PC-9 (cell line): ENCODE measurements at regions not wholly inside any gene's neighbourhood (a gene's known extent, or its start where the extent isn't known, plus 50 kb on each side); places are given as distances from the start of the nearest gene placed in this dataset.

Source experiments
- BruUV-seq: library from RNA; stranded (reverse); fragments of 400-500 nt; replicated peaks from 2 replicates; lab custom pipeline; 2021; lab: Mats Ljungman, UMichigan
- CTCF ChIA-PET: fragments of 300-600 bp; sonication (Branson Sonifier 250); formaldehyde crosslinking; loops from one replicate; lab custom pipeline; 2022; ENCODE audit warnings: antibody characterized with exemption; lab: Charles Lee
- POLR2A ChIA-PET: fragments of 300-600 bp; sonication (Branson Sonifier 250); formaldehyde crosslinking; loops from one replicate; lab custom pipeline; 2022; ENCODE audit warnings: antibody characterized with exemption; ENCODE audit not compliant: unreplicated experiment; lab: Charles Lee
- DNase-seq, 2 experiments: peaks; one replicate each; pipeline versions ENCODE4 v3.0.0 to v3.0.0-alpha.2; 2015 to 2022; ENCODE audit warnings: mixed read lengths in 1 of 2
- H2AFZ ChIP-seq: fragments of 200-600 bp; sonication (generic); 2 replicates; pipeline ENCODE4 v1.8.1; 2017; ENCODE audit warnings: antibody characterized with exemption
- H3F3A ChIP-seq: fragments of 200-600 bp; sonication (generic); 2 replicates; pipeline ENCODE4 v1.8.1; 2017; ENCODE audit warnings: antibody characterized with exemption, mild to moderate bottlenecking, low read depth; ENCODE audit not compliant: insufficient read depth
- H3K27ac ChIP-seq: fragments of 200-600 bp; sonication (generic); 2 replicates; pipeline ENCODE4 v1.6.1; 2016; ENCODE audit warnings: mixed run types
- H3K27me3 ChIP-seq: fragments of 200-600 bp; sonication (generic); 2 replicates; pipeline ENCODE4 v1.6.1; 2016; ENCODE audit warnings: low read depth, mixed run types; ENCODE audit not compliant: insufficient read depth
- H3K36me3 ChIP-seq: fragments of 200-600 bp; sonication (generic); 2 replicates; pipeline ENCODE4 v1.6.1; 2016; ENCODE audit warnings: low read depth, mixed run types
- H3K4me1 ChIP-seq: fragments of 200-600 bp; sonication (generic); replicated peaks from 2 replicates; pipeline ENCODE4 v1.6.1; 2016; ENCODE audit warnings: mixed run types; ENCODE audit not compliant: insufficient read depth
- H3K4me2 ChIP-seq: fragments of 200-600 bp; sonication (generic); 2 replicates; pipeline ENCODE4 v1.6.1; 2017; ENCODE audit warnings: mixed run types
- H3K4me3 ChIP-seq: fragments of 200-600 bp; sonication (generic); 2 replicates; pipeline ENCODE4 v1.6.1; 2016; ENCODE audit warnings: mixed run types
- H3K79me2 ChIP-seq: fragments of 200-600 bp; sonication (generic); 2 replicates; pipeline ENCODE4 v1.6.1; 2017; ENCODE audit warnings: low read depth, mixed run types
- H3K9me2 ChIP-seq: fragments of 200-600 bp; sonication (generic); 2 replicates; pipeline ENCODE4 v1.8.1; 2017; ENCODE audit warnings: mild to moderate bottlenecking; ENCODE audit not compliant: insufficient read depth
- H3K9me3 ChIP-seq: fragments of 200-600 bp; sonication (generic); 2 replicates; pipeline ENCODE4 v1.8.1; 2016; ENCODE audit warnings: low read depth; ENCODE audit not compliant: insufficient read depth
- H4K20me1 ChIP-seq: fragments of 200-600 bp; sonication (generic); 2 replicates; pipeline ENCODE4 v1.8.1; 2017; ENCODE audit not compliant: insufficient read depth
- EZH2 ChIP-seq: fragments of 200-600 bp; sonication (generic); IDR thresholded peaks from 2 replicates; pipeline ENCODE4 v1.8.0; 2017; ENCODE audit warnings: antibody characterized with exemption, low read depth
- intact Hi-C: fragments of 100-400 bp; cut with micrococcal nuclease; formaldehyde crosslinking; loops from one replicate; pipeline ENCODE4 v1.10.0; 2022; ENCODE audit not compliant: unreplicated experiment
- TF ChIP-seq, protein P1 (sequence below): fragments of 200-600 bp; sonication (generic); conservative IDR thresholded peaks from 2 replicates; pipeline ENCODE4 v1.6.1; 2017; ENCODE audit warnings: mixed run types, antibody characterized with exemption, mild to moderate bottlenecking, moderate library complexity

DNA sequence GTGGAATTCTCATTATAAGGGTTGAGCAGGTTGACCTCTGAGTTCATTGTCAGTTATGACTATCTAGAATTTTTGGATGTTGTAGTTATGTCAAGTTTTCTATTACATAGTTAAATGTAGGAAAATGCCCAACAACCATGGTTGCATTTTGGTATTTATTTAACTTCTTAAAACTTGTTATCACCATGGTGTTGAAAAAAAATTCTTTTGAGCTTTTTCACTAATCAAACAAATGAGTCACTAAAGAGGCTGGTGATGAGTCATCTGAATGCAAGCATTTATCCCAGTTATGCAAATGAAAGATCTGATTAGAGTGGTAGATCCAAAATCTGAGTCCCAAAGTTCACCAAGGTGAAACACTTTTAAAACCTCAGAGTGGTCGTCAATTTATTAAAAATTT is 624.7 kb upstream of the IGFBP3 start:
- no TSS peak for BruUV-seq
- peaks cover 30% of the 10 kb centered on the region for H3K4me1 ChIP-seq
- no peaks in the 10 kb centered on the region for H3K79me2 ChIP-seq
- no peaks in the 10 kb centered on the region for H3K36me3 ChIP-seq
- no peaks in the 10 kb centered on the region for H4K20me1 ChIP-seq
- H3F3A ChIP-seq = peaks cover 20% of the 10 kb centered on the region
- no peak for TF ChIP-seq EZH2
- TF ChIP-seq, protein P1, sequence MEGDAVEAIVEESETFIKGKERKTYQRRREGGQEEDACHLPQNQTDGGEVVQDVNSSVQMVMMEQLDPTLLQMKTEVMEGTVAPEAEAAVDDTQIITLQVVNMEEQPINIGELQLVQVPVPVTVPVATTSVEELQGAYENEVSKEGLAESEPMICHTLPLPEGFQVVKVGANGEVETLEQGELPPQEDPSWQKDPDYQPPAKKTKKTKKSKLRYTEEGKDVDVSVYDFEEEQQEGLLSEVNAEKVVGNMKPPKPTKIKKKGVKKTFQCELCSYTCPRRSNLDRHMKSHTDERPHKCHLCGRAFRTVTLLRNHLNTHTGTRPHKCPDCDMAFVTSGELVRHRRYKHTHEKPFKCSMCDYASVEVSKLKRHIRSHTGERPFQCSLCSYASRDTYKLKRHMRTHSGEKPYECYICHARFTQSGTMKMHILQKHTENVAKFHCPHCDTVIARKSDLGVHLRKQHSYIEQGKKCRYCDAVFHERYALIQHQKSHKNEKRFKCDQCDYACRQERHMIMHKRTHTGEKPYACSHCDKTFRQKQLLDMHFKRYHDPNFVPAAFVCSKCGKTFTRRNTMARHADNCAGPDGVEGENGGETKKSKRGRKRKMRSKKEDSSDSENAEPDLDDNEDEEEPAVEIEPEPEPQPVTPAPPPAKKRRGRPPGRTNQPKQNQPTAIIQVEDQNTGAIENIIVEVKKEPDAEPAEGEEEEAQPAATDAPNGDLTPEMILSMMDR = no peak
- no peak overlapping the region for H2AFZ ChIP-seq
- H3K4me2 ChIP-seq = peak overlapping the region; percentile 35
- peak overlapping the region; percentile 67 for H3K27ac ChIP-seq
- intact Hi-C loops = loop anchor here (1.0 to 10.0 kb wide), 7 partner anchors 60 to 623 kb away; no protein-coding TSS in a partner anchor
- 0 out of 2 replicates have a peak overlapping the region, but pooled peaks have one; percentile 1 for H3K4me3 ChIP-seq
- DNase-seq = peak in 1 of 2 experiments; percentile 96
- peaks cover 27% of the 10 kb centered on the region for H3K9me3 ChIP-seq
- POLR2A ChIA-PET = interaction anchor here (0.6 kb wide), 2 partner anchors 20 to 340 kb away, joined by 5 to 8 read pairs; no protein-coding TSS in a partner anchor
- H3K27me3 ChIP-seq = no peaks in the 10 kb centered on the region
- CTCF ChIA-PET = no interaction called here
- H3K9me2 ChIP-seq = no peaks in the 10 kb centered on the region

DNA sequence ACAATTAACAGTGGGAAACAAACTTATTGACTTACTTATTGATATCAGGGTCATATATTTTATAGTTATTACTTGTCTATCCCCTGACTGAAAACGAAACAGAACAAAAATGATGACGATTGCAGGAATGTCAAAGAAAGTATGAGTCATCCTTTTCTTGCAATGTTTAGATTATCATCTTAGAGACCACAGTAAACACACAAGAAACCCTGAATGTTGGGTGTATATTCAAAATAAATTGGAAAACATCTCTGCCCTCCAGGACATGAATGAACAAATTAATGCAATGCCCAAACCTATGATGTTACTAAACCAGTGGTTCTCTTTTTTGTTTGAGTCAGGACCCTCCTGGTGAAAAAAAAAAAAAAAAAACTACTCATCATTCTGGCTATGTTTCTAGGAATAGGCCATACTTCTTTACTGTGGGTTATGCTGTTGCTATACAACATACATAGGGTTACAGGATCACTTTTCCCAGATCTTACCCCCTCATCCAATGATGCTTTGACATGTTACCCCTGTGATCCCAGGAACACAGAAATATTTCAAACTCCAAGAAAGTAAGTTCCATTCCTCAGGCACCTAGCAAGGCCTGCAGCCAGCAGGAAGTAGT is 623.4 kb upstream of the IGFBP3 start:
- CTCF ChIA-PET = no interaction called here
- no TSS peak for BruUV-seq
- no peak for TF ChIP-seq EZH2
- TF ChIP-seq, protein P1 = no peak
- DNase-seq = peak; percentile 34 to 84
- no peaks in the 10 kb centered on the region for H3K9me2 ChIP-seq
- no peaks in the 10 kb centered on the region for H4K20me1 ChIP-seq
- no peaks in the 10 kb centered on the region for H3K36me3 ChIP-seq
- intact Hi-C loops = loop anchor here (1.0 to 10.0 kb wide), 12 partner anchors 14 to 622 kb away; no protein-coding TSS in a partner anchor
- peaks cover 22% of the 10 kb centered on the region for H3K9me3 ChIP-seq
- H3K4me3 ChIP-seq = no peak overlapping the region
- H3K27ac ChIP-seq = peak overlapping the region; percentile 67
- H3F3A ChIP-seq = peaks cover 20% of the 10 kb centered on the region
- peak overlapping the region; percentile 49 for H3K4me2 ChIP-seq
- H3K4me1 ChIP-seq = peaks cover 30% of the 10 kb centered on the region
- POLR2A ChIA-PET = no interaction called here
- H2AFZ ChIP-seq = no peak overlapping the region
- no peaks in the 10 kb centered on the region for H3K79me2 ChIP-seq
- H3K27me3 ChIP-seq = no peaks in the 10 kb centered on the region

DNA sequence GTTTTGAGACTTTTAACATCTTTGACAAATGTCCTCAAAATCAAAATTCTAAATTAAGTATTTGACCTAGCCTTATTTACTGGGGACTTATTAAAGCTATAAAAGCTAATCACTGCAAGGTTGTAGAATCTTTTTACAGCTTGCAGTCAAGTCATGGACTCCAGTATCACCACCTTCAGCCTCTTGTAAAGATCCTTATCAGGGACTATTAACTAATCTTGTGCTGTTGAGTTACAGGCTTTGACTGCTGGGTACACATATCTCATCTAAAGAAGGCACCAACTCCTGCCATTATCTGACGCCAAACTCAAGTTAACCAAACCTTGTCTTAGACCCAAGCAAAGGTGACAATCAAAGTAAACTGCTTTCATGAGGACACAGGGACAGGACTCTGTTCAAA is 621.0 kb upstream of the IGFBP3 start:
- CTCF ChIA-PET = no interaction called here
- H3K27ac ChIP-seq = no peak overlapping the region
- no peaks in the 10 kb centered on the region for H4K20me1 ChIP-seq

More for the DNA sequence above, 621.0 kb upstream of the IGFBP3 start:
- H3K4me2 ChIP-seq = no peak overlapping the region
- no peak overlapping the region for H2AFZ ChIP-seq
- peaks cover 30% of the 10 kb centered on the region for H3K4me1 ChIP-seq
- no peaks in the 10 kb centered on the region for H3K36me3 ChIP-seq
- no TSS peak for BruUV-seq
- H3K4me3 ChIP-seq = no peak overlapping the region
- peaks cover 20% of the 10 kb centered on the region for H3F3A ChIP-seq
- peaks cover 23% of the 10 kb centered on the region for H3K9me3 ChIP-seq
- no peaks in the 10 kb centered on the region for H3K79me2 ChIP-seq
- H3K9me2 ChIP-seq = no peaks in the 10 kb centered on the region
- TF ChIP-seq EZH2 = no peak
- TF ChIP-seq, protein P1 = no peak
- POLR2A ChIA-PET = no interaction called here
- intact Hi-C loops = loop anchor here (5.0 to 10.0 kb wide), 4 partner anchors 257 to 397 kb away; no protein-coding TSS in a partner anchor
- DNase-seq = no peak
- H3K27me3 ChIP-seq = no peaks in the 10 kb centered on the region
